Retinal pigment epithelial cell (primary cell): ENCODE measurements at regions not wholly inside any gene's neighbourhood (a gene's known extent, or its start where the extent isn't known, plus 50 kb on each side); places are given as distances from the start of the nearest gene placed in this dataset.

Experiments
- DNase-seq: peaks from one replicate; pipeline ENCODE4 v3.0.0-alpha.2; 2010; ENCODE audit warnings: low read depth
- H3K4me3 ChIP-seq: 2 replicates; pipeline ENCODE4 v1.5.1; 2011; ENCODE audit warnings: mild to moderate bottlenecking, low read length, control low read depth, moderate library complexity
- TF ChIP-seq, protein P1 (sequence below): conservative IDR thresholded peaks from 2 replicates; pipeline ENCODE4 v1.5.1; 2011; ENCODE audit warnings: low read depth, low read length, control low read depth, inconsistent platforms

DNA sequence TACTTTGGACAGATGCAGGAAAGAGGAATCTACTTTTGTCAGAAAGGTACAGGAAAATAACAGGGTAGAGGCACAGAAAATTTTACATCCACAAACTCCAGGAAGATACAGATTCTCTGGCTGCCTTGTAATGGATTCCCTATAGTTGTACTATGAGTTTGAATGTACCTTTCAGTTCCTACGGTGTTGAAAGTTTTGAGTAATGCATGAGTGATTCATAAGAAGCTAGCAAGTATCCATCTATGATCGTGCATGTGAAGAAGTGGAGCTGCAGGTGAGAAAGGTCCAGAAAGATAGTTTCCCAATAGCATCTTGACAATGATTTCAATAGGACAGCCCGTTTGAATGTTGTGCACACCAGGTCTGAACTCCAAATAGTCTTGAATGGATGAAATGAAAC lies 786.5 kb upstream of the ROBO1 start:
- TF ChIP-seq, protein P1, sequence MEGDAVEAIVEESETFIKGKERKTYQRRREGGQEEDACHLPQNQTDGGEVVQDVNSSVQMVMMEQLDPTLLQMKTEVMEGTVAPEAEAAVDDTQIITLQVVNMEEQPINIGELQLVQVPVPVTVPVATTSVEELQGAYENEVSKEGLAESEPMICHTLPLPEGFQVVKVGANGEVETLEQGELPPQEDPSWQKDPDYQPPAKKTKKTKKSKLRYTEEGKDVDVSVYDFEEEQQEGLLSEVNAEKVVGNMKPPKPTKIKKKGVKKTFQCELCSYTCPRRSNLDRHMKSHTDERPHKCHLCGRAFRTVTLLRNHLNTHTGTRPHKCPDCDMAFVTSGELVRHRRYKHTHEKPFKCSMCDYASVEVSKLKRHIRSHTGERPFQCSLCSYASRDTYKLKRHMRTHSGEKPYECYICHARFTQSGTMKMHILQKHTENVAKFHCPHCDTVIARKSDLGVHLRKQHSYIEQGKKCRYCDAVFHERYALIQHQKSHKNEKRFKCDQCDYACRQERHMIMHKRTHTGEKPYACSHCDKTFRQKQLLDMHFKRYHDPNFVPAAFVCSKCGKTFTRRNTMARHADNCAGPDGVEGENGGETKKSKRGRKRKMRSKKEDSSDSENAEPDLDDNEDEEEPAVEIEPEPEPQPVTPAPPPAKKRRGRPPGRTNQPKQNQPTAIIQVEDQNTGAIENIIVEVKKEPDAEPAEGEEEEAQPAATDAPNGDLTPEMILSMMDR = no peak
- no peak overlapping the region for H3K4me3 ChIP-seq
- DNase-seq = no peak

DNA sequence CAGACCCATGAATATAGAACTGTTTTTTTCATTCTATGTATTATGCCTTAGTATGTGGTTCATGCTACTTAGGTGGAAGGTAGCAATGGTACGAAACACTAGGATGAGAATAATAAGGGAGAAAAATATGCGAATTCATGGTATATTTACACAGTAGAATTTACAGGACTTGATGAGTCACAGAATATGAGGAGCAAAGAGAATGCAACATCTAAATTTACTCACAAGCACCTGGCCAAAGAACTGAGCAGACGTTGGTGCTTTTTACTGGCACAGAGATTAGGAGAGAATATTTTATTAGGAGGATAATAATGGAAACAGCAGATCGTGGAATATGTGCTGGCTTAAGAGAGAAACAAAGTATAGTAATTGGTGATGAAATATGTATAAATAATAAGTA lies 785.4 kb upstream of the ROBO1 start:
- H3K4me3 ChIP-seq = no peak overlapping the region
- no peak for DNase-seq
- TF ChIP-seq, protein P1 = no peak

DNA sequence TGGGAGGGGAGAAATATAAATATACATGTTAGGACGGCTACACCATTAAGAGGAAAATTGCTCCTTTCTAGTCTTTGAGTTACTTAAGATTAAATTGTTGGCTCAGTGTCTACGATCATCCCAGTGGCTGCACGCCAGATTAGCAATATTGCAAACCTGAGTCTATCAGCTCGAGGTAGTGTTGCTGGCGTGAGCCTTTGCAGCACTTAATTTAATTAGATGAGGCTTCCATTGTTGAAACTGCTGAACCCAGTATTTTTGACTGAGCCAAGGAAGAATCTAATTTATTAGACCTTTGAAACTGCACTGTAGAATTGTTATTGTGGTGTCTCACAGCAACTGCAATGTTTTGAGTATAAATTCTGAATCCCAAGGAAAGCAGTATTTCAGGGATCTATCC lies 782.4 kb upstream of the ROBO1 start:
- TF ChIP-seq, protein P1 = no peak
- DNase-seq = no peak
- no peak overlapping the region for H3K4me3 ChIP-seq

DNA sequence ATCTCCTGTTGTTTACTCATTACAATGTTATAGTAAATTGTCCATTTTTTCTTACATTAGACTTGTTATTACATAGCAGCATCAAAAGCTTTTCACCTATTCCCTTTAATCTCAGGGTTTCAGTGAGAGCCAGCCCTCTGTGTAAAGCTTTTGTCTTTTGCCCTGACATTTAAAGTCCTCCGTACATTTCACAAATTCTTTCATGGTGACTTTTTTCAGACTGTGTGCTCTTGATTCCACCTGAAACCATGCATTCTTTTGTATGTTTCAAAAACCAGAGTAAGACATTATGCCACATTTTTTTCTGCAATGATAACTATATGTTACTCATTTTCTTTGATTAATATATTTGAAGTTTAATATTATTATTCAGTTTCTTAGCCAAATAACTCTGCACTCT lies 781.4 kb upstream of the ROBO1 start:
- TF ChIP-seq, protein P1 = no peak
- no peak overlapping the region for H3K4me3 ChIP-seq
- no peak for DNase-seq

DNA sequence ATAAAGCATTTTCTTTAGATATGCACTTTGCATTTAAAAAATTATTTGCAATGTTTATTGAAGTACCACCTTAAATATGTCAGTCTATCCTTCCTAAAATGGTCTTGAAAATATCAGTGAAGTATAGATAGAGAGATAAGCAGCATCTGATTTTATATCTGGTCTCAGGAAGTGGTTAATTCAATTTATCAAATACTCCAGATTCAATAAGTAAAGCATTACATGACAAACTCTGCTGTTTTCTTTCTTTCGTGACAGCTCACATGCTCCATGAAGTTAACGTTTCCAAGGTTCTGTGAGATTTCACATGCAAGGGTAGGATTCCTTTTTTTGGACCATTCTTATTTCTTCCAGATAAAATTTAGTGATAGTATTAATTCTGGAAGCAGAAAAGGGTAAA lies 775.4 kb upstream of the ROBO1 start:
- H3K4me3 ChIP-seq = no peak overlapping the region
- no peak for DNase-seq
- TF ChIP-seq, protein P1 = no peak

DNA sequence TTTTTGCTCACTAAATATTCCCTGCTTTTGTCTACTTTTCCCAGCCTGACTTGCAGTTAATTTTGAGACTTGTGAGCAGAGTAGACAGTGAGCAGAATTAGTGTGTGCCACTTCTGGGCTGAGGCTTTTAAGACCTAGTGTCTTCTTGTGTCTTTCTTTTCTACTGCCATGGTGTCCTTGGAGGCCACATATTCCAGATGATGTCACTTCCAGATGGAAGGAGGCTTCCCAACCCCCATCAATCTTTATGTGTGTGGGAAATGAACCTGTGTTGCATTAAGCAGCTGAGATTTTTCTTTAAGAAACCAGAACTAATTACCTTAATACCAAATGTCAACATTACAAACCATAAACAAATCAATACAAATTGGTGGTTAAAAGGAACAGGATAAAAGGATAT lies 774.7 kb upstream of the ROBO1 start:
- TF ChIP-seq, protein P1 = no peak
- no peak overlapping the region for H3K4me3 ChIP-seq

DNA sequence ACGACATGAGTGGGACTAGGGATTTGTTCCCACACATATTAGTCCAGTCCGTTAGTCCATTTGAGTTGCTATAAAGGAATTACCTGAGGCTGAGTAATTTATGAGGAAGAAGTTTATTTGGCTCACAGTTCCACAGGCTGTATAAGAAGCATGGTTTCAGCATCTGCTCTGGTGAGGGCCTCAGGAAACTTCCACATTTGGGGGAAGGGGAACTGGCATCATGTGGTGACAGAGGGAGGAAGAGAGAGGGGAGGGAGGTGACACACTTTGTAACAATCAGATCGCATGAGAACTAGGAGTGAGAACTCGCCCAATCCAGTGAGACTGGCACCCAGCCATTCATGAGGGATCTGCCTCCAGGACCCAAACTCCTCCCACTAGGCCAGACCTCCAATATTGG lies 769.9 kb upstream of the ROBO1 start:
- TF ChIP-seq, protein P1 = no peak
- H3K4me3 ChIP-seq = no peak overlapping the region
- DNase-seq = no peak

More for the DNA sequence above, 774.7 kb upstream of the ROBO1 start:
- DNase-seq = no peak
